Stimulated activated CD8-positive, alpha-beta memory T cell treated with anti-CD3 and anti-CD28 coated beads, Interleukin-15, amount 100 ng/mL, for 24 hours (primary cell): ENCODE measurements at regions not wholly inside any gene's neighbourhood (a gene's known extent, or its start where the extent isn't known, plus 50 kb on each side); places are given as distances from the start of the nearest gene placed in this dataset.

ENCODE experiments used
- DNase-seq: peaks from one replicate; pipeline ENCODE4 v3.0.0-alpha.2; 2020; ENCODE audit warnings: low read depth

GRCh38 chr2:147125145-147125544, 719.7 kb upstream of the ACVR2A start:
- DNase-seq, result no peak

- no peak for DNase-seq
Measured at GRCh38 chr2:147122944-147123343, 721.9 kb upstream of the ACVR2A start.

- no peak for DNase-seq
Measured at GRCh38 chr2:147110962-147111361, 733.9 kb upstream of the ACVR2A start.

GRCh38 chr2:147110317-147110716, 734.5 kb upstream of the ACVR2A start:
- no peak for DNase-seq

GRCh38 chr2:147109291-147109690, 735.5 kb upstream of the ACVR2A start:
- no peak for DNase-seq

- no peak for DNase-seq
Measured at GRCh38 chr2:147108548-147108947, 736.3 kb upstream of the ACVR2A start.

GRCh38 chr2:147101941-147102790, 742.7 kb upstream of the ACVR2A start:
- no peak for DNase-seq

- no peak for DNase-seq
Measured at GRCh38 chr2:147100406-147101035, 744.3 kb upstream of the ACVR2A start.

GRCh38 chr2:147099845-147100244, 745.0 kb upstream of the ACVR2A start:
- DNase-seq, result no peak

GRCh38 chr2:147098940-147099339, 745.9 kb upstream of the ACVR2A start:
- no peak for DNase-seq

- no peak for DNase-seq
Measured at GRCh38 chr2:147097747-147098146, 747.1 kb upstream of the ACVR2A start.

- DNase-seq, result no peak
Measured at GRCh38 chr2:147096671-147097070, 748.2 kb upstream of the ACVR2A start.

- DNase-seq, result no peak
Measured at GRCh38 chr2:147095376-147095775, 749.5 kb upstream of the ACVR2A start.

- no peak for DNase-seq
Measured at GRCh38 chr2:147094077-147094476, 750.8 kb upstream of the ACVR2A start.

- DNase-seq, result no peak
Measured at GRCh38 chr2:147092266-147092665, 752.6 kb upstream of the ACVR2A start.

- DNase-seq, result no peak
Measured at GRCh38 chr2:147091448-147091847, 753.4 kb upstream of the ACVR2A start.

- DNase-seq, result no peak
Measured at GRCh38 chr2:147088871-147089270, 756.0 kb upstream of the ACVR2A start.

- no peak for DNase-seq
Measured at GRCh38 chr2:147086715-147087114, 758.1 kb upstream of the ACVR2A start.

GRCh38 chr2:147083664-147084063, 761.2 kb upstream of the ACVR2A start:
- DNase-seq, result no peak

GRCh38 chr2:147082850-147083522, 761.8 kb upstream of the ACVR2A start:
- peak; percentile 1 for DNase-seq

GRCh38 chr2:147081831-147082230, 763.0 kb upstream of the ACVR2A start:
- DNase-seq, result no peak

GRCh38 chr2:147076634-147077033, 768.2 kb upstream of the ACVR2A start:
- DNase-seq, result no peak

GRCh38 chr2:147068071-147068470, 776.8 kb upstream of the ACVR2A start:
- no peak for DNase-seq
